Stomach smooth muscle (tissue), 2 donors: ENCODE measurements at regions not wholly inside any gene's neighbourhood (a gene's known extent, or its start where the extent isn't known, plus 50 kb on each side); places are given as distances from the start of the nearest gene placed in this dataset.

Experiments used
- H3K27ac ChIP-seq: one replicate; pipeline ENCODE4 v1.7.0; 2013; ENCODE audit warnings: mild to moderate bottlenecking, low read length, inconsistent platforms
- H3K27me3 ChIP-seq, 2 donors: one replicate each; pipeline ENCODE4 v1.7.0; 2013; ENCODE audit warnings: low read length in 2 of 2; ENCODE audit not compliant: insufficient read depth in 2 of 2, control insufficient read depth in 1 of 2
- H3K36me3 ChIP-seq, 2 donors: one replicate each; pipeline ENCODE4 v1.7.0; 2013; ENCODE audit warnings: low read length in 2 of 2; ENCODE audit not compliant: control insufficient read depth in 2 of 2, insufficient read depth in 2 of 2
- H3K4me1 ChIP-seq: one replicate; pipeline ENCODE4 v1.7.0; 2013; ENCODE audit warnings: low read length; ENCODE audit not compliant: control insufficient read depth, insufficient read depth
- H3K4me3 ChIP-seq, 2 donors: one replicate each; pipeline ENCODE4 v1.7.0; 2013; ENCODE audit warnings: low read length in 2 of 2
- H3K9ac ChIP-seq, 2 donors: one replicate each; pipeline ENCODE4 v1.7.0; 2013; ENCODE audit warnings: low read length in 2 of 2, mild to moderate bottlenecking in 1 of 2
- H3K9me3 ChIP-seq, 2 donors: one replicate each; pipeline ENCODE4 v1.7.0; 2013; ENCODE audit warnings: low read length in 2 of 2; ENCODE audit not compliant: control insufficient read depth in 2 of 2
- donor health status: healthy.
- donor health status: Pancreatic carcinoma.

- no peaks in the 10 kb centered on the region for H3K27me3 ChIP-seq
- no peak overlapping the region for H3K4me3 ChIP-seq
- no peaks in the 10 kb centered on the region for H3K4me1 ChIP-seq
- H3K27ac ChIP-seq = no peak overlapping the region
- H3K9ac ChIP-seq = no peak overlapping the region
- no peaks in the 10 kb centered on the region for H3K36me3 ChIP-seq
- H3K9me3 ChIP-seq = no peaks in the 10 kb centered on the region
Measured at GRCh38 chr5:89436464-89436863, 553.5 kb upstream of the MEF2C start.

DNA sequence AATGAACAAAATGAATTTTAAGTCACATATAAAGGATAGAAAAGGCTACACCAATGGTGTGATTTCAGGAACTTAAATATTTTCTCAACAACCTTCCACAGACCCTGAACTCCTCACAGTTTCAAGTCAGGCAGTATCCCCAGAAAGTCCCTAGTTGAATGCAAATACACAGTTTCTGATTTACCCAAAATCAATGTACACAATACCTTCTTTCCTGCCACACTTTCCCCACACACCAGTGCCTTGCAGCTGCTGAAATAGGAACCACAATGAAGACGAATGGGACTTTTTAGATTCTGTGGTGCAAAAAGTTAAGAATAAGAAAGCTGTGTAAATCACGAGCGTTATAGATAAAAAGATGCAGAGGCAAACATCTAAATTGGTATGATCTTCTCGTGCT, 552.4 kb upstream of the MEF2C start:
- H3K27me3 ChIP-seq = no peaks in the 10 kb centered on the region
- H3K27ac ChIP-seq = no peak overlapping the region
- H3K9me3 ChIP-seq = no peaks in the 10 kb centered on the region
- no peak overlapping the region for H3K4me3 ChIP-seq
- H3K4me1 ChIP-seq = no peaks in the 10 kb centered on the region
- H3K9ac ChIP-seq = no peak overlapping the region
- no peaks in the 10 kb centered on the region for H3K36me3 ChIP-seq

DNA sequence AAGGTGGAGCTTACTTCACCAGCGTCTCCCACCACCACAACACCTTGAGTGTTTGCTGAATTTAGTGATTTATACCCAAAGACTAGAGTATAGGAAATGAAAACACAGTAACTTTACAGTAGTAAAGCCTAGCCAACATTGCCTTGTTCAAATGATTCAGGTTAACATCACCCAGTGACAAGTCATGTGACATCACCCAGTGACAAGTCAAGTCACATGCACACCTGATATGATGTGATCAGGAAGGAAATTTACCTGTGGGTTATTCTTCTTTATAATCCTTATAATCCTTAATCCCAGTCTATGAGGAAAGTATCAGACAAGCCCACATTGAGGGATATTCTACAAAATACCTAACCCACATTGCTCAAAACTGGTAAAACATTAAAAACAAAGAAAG, 545.6 kb upstream of the MEF2C start:
- Histone ChIP-seq H3K9me3 (no peaks in the 10 kb centered on the region), H3K4me1 (no peaks in the 10 kb centered on the region), H3K27me3 (no peaks in the 10 kb centered on the region), H3K4me3 (no peak overlapping the region), H3K27ac (no peak overlapping the region), H3K9ac (no peak overlapping the region), H3K36me3 (no peaks in the 10 kb centered on the region)

GRCh38 chr5:89425062-89425461, 542.1 kb upstream of the MEF2C start:
- no peak overlapping the region for H3K9ac ChIP-seq
- H3K27ac ChIP-seq = no peak overlapping the region
- H3K9me3 ChIP-seq = no peaks in the 10 kb centered on the region
- H3K36me3 ChIP-seq = no peaks in the 10 kb centered on the region
- no peak overlapping the region for H3K4me3 ChIP-seq
- no peaks in the 10 kb centered on the region for H3K4me1 ChIP-seq
- no peaks in the 10 kb centered on the region for H3K27me3 ChIP-seq

DNA sequence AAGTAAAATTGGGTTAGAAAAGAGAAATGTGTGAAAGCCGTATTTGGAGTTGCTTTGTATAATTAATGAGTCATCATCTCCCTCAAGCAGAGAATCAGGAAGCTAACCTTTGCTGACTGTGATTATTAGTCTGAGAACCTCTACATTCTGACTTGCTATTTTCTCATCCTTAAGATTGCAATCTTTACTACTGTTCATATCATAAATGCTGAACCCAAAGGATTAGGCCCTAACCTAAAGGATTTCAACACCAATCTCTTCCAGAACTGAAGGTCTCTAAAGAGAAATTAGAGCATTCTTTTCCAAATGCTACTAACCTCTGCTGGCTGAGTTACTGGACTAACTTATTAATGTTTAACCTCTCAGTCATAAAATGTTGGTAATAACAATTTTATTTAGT, 538.1 kb upstream of the MEF2C start:
- no peaks in the 10 kb centered on the region for H3K27me3 ChIP-seq
- H3K27ac ChIP-seq = no peak overlapping the region
- no peaks in the 10 kb centered on the region for H3K9me3 ChIP-seq
- no peaks in the 10 kb centered on the region for H3K36me3 ChIP-seq
- H3K9ac ChIP-seq = no peak overlapping the region
- no peak overlapping the region for H3K4me3 ChIP-seq
- no peaks in the 10 kb centered on the region for H3K4me1 ChIP-seq

GRCh38 chr5:89418407-89419085, 535.6 kb upstream of the MEF2C start:
- Histone ChIP-seq H3K4me1 (no peaks in the 10 kb centered on the region), H3K27ac (no peak overlapping the region), H3K27me3 (no peaks in the 10 kb centered on the region), H3K9ac (no peak overlapping the region), H3K9me3 (no peaks in the 10 kb centered on the region), H3K36me3 (no peaks in the 10 kb centered on the region), H3K4me3 (no peak overlapping the region)

GRCh38 chr5:89417990-89418389, 535.0 kb upstream of the MEF2C start:
- Histone ChIP-seq H3K27me3 (no peaks in the 10 kb centered on the region), H3K4me3 (no peak overlapping the region), H3K27ac (no peak overlapping the region), H3K36me3 (no peaks in the 10 kb centered on the region), H3K9ac (no peak overlapping the region), H3K4me1 (no peaks in the 10 kb centered on the region), H3K9me3 (no peaks in the 10 kb centered on the region)

- no peaks in the 10 kb centered on the region for H3K36me3 ChIP-seq
- H3K9me3 ChIP-seq = peaks cover 0 to 2% of the 10 kb centered on the region in 2 donors
- H3K4me3 ChIP-seq = no peak overlapping the region
- no peak overlapping the region for H3K27ac ChIP-seq
- no peak overlapping the region for H3K9ac ChIP-seq
- H3K27me3 ChIP-seq = no peaks in the 10 kb centered on the region
- no peaks in the 10 kb centered on the region for H3K4me1 ChIP-seq
Measured at GRCh38 chr5:89417515-89417914, 534.5 kb upstream of the MEF2C start.

GRCh38 chr5:89411891-89412290, 528.9 kb upstream of the MEF2C start:
- H3K27me3 ChIP-seq = no peaks in the 10 kb centered on the region
- H3K9me3 ChIP-seq = peaks cover 0 to 2% of the 10 kb centered on the region in 2 donors
- H3K4me3 ChIP-seq = no peak overlapping the region
- no peak overlapping the region for H3K27ac ChIP-seq
- H3K4me1 ChIP-seq = no peaks in the 10 kb centered on the region
- no peak overlapping the region for H3K9ac ChIP-seq
- H3K36me3 ChIP-seq = no peaks in the 10 kb centered on the region

GRCh38 chr5:89407054-89407453, 524.1 kb upstream of the MEF2C start:
- Histone ChIP-seq H3K9ac (no peak overlapping the region), H3K27ac (no peak overlapping the region)

GRCh38 chr5:89401659-89402058, 518.7 kb upstream of the MEF2C start:
- no peaks in the 10 kb centered on the region for H3K36me3 ChIP-seq
- H3K27ac ChIP-seq = no peak overlapping the region
- no peak overlapping the region for H3K4me3 ChIP-seq
- H3K9me3 ChIP-seq = peaks cover 0 to 4% of the 10 kb centered on the region in 2 donors
- H3K4me1 ChIP-seq = no peaks in the 10 kb centered on the region
- H3K27me3 ChIP-seq = no peaks in the 10 kb centered on the region
- no peak overlapping the region for H3K9ac ChIP-seq

More at GRCh38 chr5:89407054-89407453, 524.1 kb upstream of the MEF2C start:
- H3K4me3 ChIP-seq = no peak overlapping the region
- no peaks in the 10 kb centered on the region for H3K9me3 ChIP-seq
- no peaks in the 10 kb centered on the region for H3K27me3 ChIP-seq
- H3K36me3 ChIP-seq = no peaks in the 10 kb centered on the region
- no peaks in the 10 kb centered on the region for H3K4me1 ChIP-seq
